ENCODE measurements at regions not wholly inside any gene's neighbourhood (a gene's known extent, or its start where the extent isn't known, plus 50 kb on each side); places are given as distances from the start of the nearest gene placed in this dataset.

DNA sequence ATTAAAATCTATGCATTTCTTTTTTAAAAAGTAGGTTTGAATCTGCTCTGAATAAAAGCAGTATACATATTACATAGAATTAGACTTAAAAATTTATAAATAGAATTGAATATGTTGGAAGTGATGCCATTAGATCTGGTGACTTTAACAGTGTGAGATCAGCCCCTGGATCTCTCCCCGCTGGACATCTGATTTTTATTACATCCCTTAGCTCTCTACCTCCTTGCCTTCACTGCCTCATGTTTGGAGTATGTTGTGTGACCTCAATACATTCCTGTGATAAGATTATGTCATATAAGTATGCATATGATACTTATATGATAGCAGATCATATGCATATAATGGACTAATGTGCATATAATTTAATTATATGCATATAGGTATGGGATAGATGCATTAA is 643.4 kb upstream of the NR2F2 start:
- no peak for TF ChIP-seq CTCF (IDR thresholded peaks at IDR 0.05)
- TF ChIP-seq POLR2A (IDR thresholded peaks at IDR 0.05), result no peak

All from uterus (tissue), 2 donors.